ENCODE measurements at regions not wholly inside any gene's neighbourhood (a gene's known extent, or its start where the extent isn't known, plus 50 kb on each side); places are given as distances from the start of the nearest gene placed in this dataset.
"Not testable (repeated sequence)": the region's sequence is repeated elsewhere in the genome, so short reads cannot be mapped to it uniquely, and the experiment has no call there.

DNA sequence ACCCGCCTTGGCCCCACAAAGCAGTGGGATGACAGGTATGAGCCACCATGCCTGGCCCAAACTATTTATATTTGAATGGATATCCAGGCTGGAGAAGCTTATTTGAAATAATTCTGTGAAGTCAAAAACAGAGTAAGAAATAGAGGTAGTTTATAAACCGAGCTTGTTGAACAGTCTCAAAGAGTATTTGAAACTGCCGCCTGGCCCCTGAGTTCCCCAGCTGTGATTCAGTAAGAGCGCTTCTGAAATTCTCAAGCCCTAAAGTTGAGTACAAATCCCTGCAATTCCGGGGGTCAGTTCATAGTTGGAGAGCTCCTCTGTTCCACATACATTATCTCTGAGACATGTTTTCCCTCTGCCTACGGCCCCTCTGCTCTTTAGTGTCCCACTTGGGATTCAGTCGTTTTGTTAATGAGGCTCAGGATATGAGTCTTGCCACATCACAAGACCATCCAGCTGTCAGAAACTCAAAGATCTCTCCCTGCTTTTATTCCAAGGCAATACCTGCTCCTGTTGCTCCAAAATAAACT, 127.8 kb downstream of the SOD2 start:
- no peaks in the 10 kb centered on the region for H3K36me3 Mint-ChIP-seq (ENCODE audit: low read depth)
- H3K4me1 Mint-ChIP-seq (ENCODE audit: low read depth) = no peaks in the 10 kb centered on the region
- peaks cover 7% of the 10 kb centered on the region for H3K9me3 Mint-ChIP-seq
- peaks cover 8% of the 10 kb centered on the region for H3K27me3 Mint-ChIP-seq
- H3K27ac Mint-ChIP-seq = no peak overlapping the region
- no peak overlapping the region for H3K4me3 Mint-ChIP-seq

DNA sequence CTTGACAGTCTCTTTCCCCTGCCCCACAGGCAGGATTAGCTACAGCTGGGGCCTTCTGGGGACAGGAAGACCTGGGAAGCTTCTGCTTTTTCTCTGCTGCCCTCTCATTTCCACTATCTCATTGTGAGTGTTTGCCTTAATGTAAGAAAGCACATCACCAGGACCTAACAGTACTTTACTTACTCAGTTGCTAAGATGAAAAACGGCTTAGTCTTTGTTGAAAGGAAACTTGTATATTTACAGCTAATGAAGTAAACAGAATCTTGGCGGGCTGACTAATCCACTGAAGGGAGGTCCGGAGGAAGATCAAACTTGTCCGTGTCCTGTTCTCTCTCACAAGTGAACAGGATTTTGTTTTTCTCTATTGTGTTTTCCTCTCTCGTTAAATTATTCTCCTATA, 128.6 kb downstream of the SOD2 start:
- H3K27ac Mint-ChIP-seq = no peak overlapping the region
- no peaks in the 10 kb centered on the region for H3K9me3 Mint-ChIP-seq
- no peak overlapping the region for H3K4me3 Mint-ChIP-seq
- H3K4me1 Mint-ChIP-seq (ENCODE audit: low read depth) = no peaks in the 10 kb centered on the region
- peaks cover 8% of the 10 kb centered on the region for H3K27me3 Mint-ChIP-seq
- H3K36me3 Mint-ChIP-seq (ENCODE audit: low read depth) = no peaks in the 10 kb centered on the region

DNA sequence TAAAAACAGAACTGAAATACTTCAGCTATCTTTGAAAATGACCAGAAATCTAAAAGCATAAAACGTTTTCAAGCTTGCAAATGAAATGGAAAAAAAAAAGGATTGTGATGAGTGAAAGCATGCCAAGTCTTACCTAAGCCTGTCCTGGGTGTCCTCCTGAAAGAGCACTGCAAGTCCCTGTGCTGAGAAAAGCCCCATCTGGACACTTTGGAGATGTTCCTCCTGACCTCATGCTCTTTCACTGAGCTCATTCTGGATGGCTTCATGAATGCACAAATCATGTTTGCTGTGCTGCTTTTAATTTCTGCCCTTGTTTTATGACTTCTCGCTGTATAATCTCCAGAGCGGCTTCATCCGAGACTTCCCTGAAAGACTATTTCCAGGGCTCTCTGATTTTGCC, 136.0 kb downstream of the SOD2 start:
- H3K36me3 Mint-ChIP-seq (ENCODE audit: low read depth) = no peaks in the 10 kb centered on the region
- H3K27me3 Mint-ChIP-seq = peaks cover 20% of the 10 kb centered on the region
- H3K27ac Mint-ChIP-seq = no peak overlapping the region
- H3K4me3 Mint-ChIP-seq = no peak overlapping the region
- no peaks in the 10 kb centered on the region for H3K9me3 Mint-ChIP-seq
- no peaks in the 10 kb centered on the region for H3K4me1 Mint-ChIP-seq (ENCODE audit: low read depth)

DNA sequence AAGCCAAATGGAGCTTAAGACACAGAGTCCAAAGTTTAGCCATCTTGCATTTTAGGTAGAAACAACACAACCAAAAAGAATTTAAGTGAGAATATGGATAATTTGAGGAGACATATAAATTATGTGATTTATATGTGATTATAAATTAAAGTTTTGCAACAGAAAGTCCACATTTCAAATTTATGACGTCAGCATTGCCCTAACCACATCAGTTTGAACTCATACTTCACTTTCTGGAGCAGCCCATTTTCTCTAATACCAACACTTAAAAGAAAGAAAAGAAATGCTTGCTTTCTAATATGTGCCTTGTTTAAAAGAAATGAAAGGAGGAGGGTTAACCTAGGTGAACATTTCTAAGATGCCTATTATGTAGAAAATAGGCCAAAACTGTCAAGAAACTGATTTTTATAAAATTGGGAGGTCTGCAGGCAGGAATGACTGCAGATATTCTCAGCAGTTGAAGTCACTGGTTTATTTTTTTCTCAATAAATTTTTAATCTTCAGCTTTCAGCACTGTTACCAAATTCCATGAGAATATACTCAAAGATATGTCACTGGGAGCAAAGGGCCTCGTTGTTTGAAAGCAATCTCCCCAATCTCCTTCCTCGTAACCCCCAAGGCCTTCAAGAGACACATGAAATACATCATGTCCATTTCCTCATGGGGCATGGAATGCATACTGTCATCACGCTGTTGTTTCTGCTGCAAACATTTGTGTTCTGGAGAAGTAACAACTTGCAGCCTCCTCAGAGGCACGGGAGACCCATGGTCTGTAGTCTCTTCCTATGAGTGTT, 137.8 kb downstream of the SOD2 start:
- H3K9me3 Mint-ChIP-seq = peaks cover 5% of the 10 kb centered on the region
- no peaks in the 10 kb centered on the region for H3K36me3 Mint-ChIP-seq (ENCODE audit: low read depth)
- no peak overlapping the region for H3K27ac Mint-ChIP-seq
- H3K4me1 Mint-ChIP-seq (ENCODE audit: low read depth) = no peaks in the 10 kb centered on the region
- no peak overlapping the region for H3K4me3 Mint-ChIP-seq
- H3K27me3 Mint-ChIP-seq = peaks cover 23% of the 10 kb centered on the region

DNA sequence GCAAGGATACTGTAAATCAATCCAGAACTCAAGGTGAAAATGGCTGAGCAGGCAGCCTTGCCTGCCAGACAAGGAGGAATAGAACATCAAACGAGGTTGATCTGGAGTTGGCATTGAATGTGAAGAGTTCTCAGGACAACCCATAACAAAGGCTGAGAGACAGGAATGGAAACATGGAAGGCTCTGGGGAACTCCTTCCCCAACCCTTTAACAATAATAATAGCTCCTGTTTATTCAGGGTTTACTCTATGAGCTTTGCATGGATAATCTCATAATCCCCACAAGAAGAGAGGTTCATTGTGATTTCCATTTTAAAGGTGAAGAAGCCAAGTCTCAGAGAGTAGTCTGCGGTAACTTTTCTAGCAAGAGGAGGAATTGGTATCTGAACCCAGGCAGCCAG, 151.7 kb downstream of the SOD2 start:
- H3K9me3 Mint-ChIP-seq = peaks cover 3% of the 10 kb centered on the region
- H3K4me1 Mint-ChIP-seq (ENCODE audit: low read depth) = no peaks in the 10 kb centered on the region
- no peaks in the 10 kb centered on the region for H3K27me3 Mint-ChIP-seq
- H3K4me3 Mint-ChIP-seq = no peak overlapping the region
- H3K27ac Mint-ChIP-seq = no peak overlapping the region
- no peaks in the 10 kb centered on the region for H3K36me3 Mint-ChIP-seq (ENCODE audit: low read depth)

DNA sequence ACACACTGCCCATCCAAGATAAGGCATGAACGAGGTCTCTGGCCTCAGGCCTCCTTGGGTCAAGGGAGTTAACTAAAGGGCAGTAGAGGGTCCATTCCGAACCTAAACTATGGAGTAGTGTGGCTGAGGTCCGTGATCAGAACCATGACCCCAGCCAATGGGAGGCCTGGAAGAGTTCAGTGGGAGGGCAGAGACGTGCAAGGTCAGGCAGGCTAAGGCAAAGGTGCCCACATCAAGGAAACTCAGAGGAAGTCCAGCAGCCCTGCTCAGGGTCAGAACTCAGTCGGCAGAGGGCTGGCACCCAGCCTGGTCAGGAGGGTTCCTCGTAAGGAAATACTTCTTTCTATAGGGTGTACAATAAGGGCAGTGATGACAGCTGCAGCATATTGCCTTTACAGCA, 152.2 kb downstream of the SOD2 start:
- H3K4me3 Mint-ChIP-seq = no peak overlapping the region
- H3K9me3 Mint-ChIP-seq = peaks cover 3% of the 10 kb centered on the region
- no peaks in the 10 kb centered on the region for H3K36me3 Mint-ChIP-seq (ENCODE audit: low read depth)
- no peaks in the 10 kb centered on the region for H3K27me3 Mint-ChIP-seq
- H3K27ac Mint-ChIP-seq = no peak overlapping the region
- no peaks in the 10 kb centered on the region for H3K4me1 Mint-ChIP-seq (ENCODE audit: low read depth)

DNA sequence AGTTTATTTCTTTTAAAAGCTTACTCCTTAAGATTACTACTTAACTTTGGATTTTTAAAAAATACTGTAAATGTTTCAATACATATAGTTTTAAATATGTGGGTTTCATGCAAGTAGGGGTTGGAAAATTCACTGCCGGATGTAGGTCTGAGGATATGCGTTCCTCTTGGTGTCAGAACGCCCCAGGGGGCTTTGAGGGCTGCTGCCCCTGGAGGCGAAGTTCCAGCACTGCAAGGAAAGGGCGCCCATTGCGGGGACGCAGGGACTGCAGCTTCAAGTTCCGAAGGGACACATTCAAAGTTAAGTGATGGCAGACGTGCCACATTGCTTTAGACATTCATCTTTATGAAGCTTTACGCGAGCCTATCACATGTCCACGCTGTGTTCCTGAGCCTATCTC, 152.9 kb downstream of the SOD2 start:
- Mint-ChIP-seq H3K36me3 (ENCODE audit: low read depth) (no peaks in the 10 kb centered on the region), H3K4me1 (ENCODE audit: low read depth) (no peaks in the 10 kb centered on the region), H3K4me3 (no peak overlapping the region), H3K27ac (no peak overlapping the region), H3K27me3 (no peaks in the 10 kb centered on the region), H3K9me3 (no peaks in the 10 kb centered on the region)

DNA sequence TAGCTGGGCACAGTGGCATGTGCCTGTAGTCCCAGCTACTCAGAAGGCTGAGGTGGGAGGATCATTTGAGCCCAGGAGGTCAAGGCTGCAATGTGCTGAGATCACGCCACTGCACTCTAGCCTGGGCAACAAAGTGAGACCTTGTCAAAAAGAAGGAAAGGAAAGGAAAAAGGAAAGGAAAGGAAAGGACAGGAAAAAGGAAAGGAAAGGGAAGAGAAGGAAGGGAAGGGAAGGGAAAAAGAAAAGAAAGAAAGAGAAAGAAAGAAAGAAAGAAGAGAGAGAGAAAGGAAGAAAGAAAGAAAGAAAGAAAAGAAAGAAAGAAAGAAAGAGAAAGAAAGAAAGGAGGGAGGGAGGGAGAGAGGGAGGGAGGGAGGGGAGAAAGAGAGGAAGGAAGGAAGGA, 155.0 kb downstream of the SOD2 start:
- not testable (repeated sequence) for H3K27ac Mint-ChIP-seq; H3K4me1 Mint-ChIP-seq (ENCODE audit: low read depth)

DNA sequence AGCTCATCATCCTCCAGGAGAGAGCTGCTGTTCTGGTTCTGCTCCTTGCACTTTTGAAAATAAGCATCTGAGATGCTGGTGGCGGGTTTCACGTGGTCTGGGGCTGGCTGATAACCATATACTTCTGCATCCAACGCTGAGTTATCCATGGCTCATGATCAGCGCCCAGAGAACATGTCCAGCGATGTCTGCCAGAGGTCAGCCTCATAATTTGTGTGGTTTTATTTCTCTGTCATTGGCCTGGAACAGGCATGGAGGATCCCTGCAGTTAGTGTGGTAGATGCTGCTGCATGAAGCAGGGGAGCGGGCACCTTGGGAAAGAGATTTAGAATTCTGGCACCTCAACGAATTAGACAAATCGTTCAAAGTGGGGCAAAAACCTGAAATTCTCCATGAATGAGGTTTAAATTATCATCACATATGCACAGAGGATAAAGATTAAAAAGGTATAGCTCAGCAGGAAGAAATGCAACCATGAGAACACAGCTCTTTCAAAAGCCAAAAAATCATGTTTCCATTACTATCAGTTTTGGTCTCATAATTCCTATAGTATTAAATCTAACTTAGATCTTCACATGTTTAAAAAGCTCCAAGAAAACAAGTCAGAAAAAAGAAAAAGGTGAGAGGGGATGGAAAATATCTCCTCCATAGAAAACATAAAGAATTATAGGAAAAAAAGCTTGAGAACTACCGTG, 157.2 kb downstream of the SOD2 start:
- no peaks in the 10 kb centered on the region for H3K36me3 Mint-ChIP-seq (ENCODE audit: low read depth)
- H3K4me1 Mint-ChIP-seq (ENCODE audit: low read depth) = no peaks in the 10 kb centered on the region
- no peaks in the 10 kb centered on the region for H3K9me3 Mint-ChIP-seq
- no peaks in the 10 kb centered on the region for H3K27me3 Mint-ChIP-seq
- no peak overlapping the region for H3K4me3 Mint-ChIP-seq
- H3K27ac Mint-ChIP-seq = no peak overlapping the region

More for the DNA sequence above, 155.0 kb downstream of the SOD2 start:
- H3K9me3 Mint-ChIP-seq; H3K27me3 Mint-ChIP-seq; H3K36me3 Mint-ChIP-seq (ENCODE audit: low read depth); H3K4me3 Mint-ChIP-seq: not testable (repeated sequence)

DNA sequence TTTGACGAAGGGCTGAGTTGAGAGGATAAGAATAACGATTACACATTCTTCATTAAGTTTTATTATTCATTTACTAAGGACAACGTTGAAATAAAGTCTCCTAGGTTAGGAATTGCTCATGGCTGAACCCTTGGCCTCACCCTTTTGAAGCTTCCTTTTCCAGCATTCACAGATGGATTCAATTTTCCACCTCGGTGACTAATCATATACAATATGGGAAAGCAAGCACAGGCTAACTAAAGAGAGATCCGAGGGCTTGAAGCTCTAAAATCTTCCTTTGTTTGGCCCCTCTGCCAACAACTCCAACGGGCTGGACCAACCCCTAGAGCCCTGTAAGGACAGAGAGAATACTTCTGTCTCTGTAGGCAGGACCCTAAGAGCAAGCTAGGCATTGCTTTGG, 159.5 kb downstream of the SOD2 start:
- no peak overlapping the region for H3K27ac Mint-ChIP-seq
- no peaks in the 10 kb centered on the region for H3K36me3 Mint-ChIP-seq (ENCODE audit: low read depth)
- no peaks in the 10 kb centered on the region for H3K9me3 Mint-ChIP-seq
- H3K4me3 Mint-ChIP-seq = no peak overlapping the region
- H3K27me3 Mint-ChIP-seq = peaks cover 3% of the 10 kb centered on the region
- H3K4me1 Mint-ChIP-seq (ENCODE audit: low read depth) = no peaks in the 10 kb centered on the region

DNA sequence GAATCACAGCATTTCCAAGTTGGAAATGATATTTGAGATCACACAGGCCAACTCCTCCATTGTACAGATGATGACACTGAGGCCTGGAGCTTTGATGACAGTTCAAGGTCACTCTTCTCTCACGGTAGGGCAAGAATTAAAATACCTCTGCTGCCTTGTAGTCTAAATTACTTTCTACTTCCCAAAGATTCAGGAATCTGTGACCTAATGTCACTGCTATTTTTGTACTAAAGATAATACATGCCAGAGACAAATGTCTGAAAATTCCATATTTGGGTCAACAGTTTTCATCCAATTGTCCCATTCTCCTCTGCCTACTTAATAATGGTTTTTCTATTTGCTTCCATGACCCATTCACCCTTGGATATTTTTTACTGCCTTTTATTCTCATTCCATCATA, 160.0 kb downstream of the SOD2 start:
- Mint-ChIP-seq H3K36me3 (ENCODE audit: low read depth) (no peaks in the 10 kb centered on the region), H3K9me3 (no peaks in the 10 kb centered on the region), H3K4me1 (ENCODE audit: low read depth) (no peaks in the 10 kb centered on the region), H3K4me3 (no peak overlapping the region), H3K27me3 (peaks cover 3% of the 10 kb centered on the region), H3K27ac (no peak overlapping the region)

DNA sequence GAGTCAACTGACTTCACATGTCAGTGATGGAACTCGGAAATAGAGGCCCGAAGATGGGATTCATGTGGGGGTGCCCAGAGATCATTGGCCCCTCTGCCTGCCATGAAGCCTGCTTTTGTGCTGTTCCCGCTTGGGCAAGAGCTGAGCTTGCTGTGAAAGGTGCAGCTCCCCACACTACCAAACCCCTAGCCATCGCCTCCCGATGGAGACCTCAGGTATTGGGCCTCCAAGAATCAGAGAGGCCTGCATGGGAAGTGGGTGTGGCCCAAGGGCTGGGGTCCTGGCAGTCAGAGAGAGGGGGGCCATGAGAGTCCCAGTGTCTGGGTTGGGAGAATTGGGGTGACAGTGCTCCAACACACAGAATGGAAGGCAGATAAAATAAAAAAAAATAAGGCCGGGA, 160.9 kb downstream of the SOD2 start:
- H3K36me3 Mint-ChIP-seq (ENCODE audit: low read depth) = no peaks in the 10 kb centered on the region
- peaks cover 11% of the 10 kb centered on the region for H3K27me3 Mint-ChIP-seq
- H3K4me3 Mint-ChIP-seq = no peak overlapping the region
- no peaks in the 10 kb centered on the region for H3K9me3 Mint-ChIP-seq
- no peak overlapping the region for H3K27ac Mint-ChIP-seq
- H3K4me1 Mint-ChIP-seq (ENCODE audit: low read depth) = no peaks in the 10 kb centered on the region

DNA sequence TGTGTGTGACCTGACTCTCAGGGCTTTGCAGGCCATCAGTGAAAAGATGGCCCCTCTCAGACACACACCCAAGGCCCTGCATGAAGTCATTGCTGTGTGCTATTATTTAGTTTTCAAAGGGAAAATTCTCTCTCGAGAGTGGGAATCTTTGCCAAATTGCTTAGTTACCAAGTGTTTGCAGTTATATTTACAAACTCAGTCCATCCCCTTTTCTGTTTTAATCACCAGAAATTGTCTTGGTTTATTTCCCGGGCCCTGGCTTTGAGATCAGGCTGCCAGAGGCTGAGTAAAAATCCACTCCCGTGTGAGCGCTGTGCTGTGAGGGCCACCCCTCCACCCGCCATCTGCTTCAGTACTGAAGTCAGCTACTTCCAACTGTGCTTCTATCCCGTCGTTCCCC, 163.1 kb downstream of the SOD2 start:
- H3K27me3 Mint-ChIP-seq = peaks cover 30% of the 10 kb centered on the region
- no peaks in the 10 kb centered on the region for H3K36me3 Mint-ChIP-seq (ENCODE audit: low read depth)
- no peak overlapping the region for H3K27ac Mint-ChIP-seq
- H3K9me3 Mint-ChIP-seq = no peaks in the 10 kb centered on the region
- no peaks in the 10 kb centered on the region for H3K4me1 Mint-ChIP-seq (ENCODE audit: low read depth)
- no peak overlapping the region for H3K4me3 Mint-ChIP-seq

DNA sequence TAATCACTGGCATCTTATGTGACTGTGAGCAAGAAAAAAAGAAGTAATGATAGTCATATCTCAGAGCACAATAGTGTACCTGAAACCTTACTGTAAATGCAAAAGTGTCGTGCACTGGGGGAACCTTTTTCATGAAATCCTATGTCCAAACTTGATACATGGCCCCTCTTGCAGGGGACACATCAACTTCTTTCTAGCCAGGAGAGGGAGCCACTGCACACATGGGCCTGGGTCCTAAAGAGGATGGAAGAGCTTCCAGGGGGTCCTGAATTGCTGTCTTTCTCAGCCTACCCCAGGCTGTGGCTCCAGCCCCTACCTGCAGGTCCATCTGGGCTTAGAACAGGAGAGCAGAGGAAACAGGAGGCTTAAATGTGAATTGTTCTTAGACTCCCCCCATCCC, 165.7 kb downstream of the SOD2 start:
- H3K27ac Mint-ChIP-seq = no peak overlapping the region
- H3K36me3 Mint-ChIP-seq (ENCODE audit: low read depth) = no peaks in the 10 kb centered on the region
- no peaks in the 10 kb centered on the region for H3K9me3 Mint-ChIP-seq
- peaks cover 37% of the 10 kb centered on the region for H3K27me3 Mint-ChIP-seq
- no peak overlapping the region for H3K4me3 Mint-ChIP-seq
- no peaks in the 10 kb centered on the region for H3K4me1 Mint-ChIP-seq (ENCODE audit: low read depth)

DNA sequence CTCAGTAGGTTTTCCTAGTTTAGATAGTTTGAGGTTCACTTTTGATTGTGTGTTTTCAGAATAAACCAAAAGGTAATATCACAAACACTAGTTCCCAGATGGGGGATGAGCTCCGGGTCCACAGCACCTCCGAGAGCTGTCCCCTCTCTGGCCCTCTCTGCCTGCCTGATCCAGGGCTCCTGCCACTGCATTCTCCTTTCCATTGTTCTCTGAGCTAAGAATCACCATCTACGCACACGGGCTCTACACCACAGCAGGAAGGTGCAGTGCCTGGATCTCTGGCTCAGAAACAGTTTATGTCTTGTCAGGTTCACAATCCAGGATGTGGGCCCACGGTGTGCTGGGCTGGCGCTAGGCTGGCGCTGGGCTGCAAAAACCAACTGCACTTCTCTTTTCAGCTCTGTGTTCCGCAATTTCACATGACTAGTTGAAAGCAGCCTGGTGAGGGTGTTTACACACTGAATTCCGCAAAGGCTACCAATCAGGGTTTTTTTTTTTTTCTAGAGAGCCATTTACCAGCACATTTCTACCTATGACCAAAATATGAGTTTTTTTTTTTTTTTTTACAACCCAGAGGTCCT, 167.5 kb downstream of the SOD2 start:
- H3K27me3 Mint-ChIP-seq = peaks cover 44% of the 10 kb centered on the region
- no peaks in the 10 kb centered on the region for H3K36me3 Mint-ChIP-seq (ENCODE audit: low read depth)
- no peak overlapping the region for H3K27ac Mint-ChIP-seq
- H3K9me3 Mint-ChIP-seq = no peaks in the 10 kb centered on the region
- H3K4me3 Mint-ChIP-seq = no peak overlapping the region
- no peaks in the 10 kb centered on the region for H3K4me1 Mint-ChIP-seq (ENCODE audit: low read depth)

Data from stimulated activated naive CD8-positive, alpha-beta T cell treated with anti-CD3 and anti-CD28 coated beads, Interleukin-15, Interleukin-2, amounts not matched to agents 100 ng/mL and 50 ng/mL, for 24 hours (primary cell).